Subcutaneous abdominal adipose tissue (tissue), 5 donors: ENCODE measurements at regions not wholly inside any gene's neighbourhood (a gene's known extent, or its start where the extent isn't known, plus 50 kb on each side); places are given as distances from the start of the nearest gene placed in this dataset.

Source experiments
- H3K27ac ChIP-seq: one replicate; pipeline ENCODE4 v1.7.0; 2013; ENCODE audit warnings: low read depth, mild to moderate bottlenecking, inconsistent platforms, low read length, moderate library complexity
- H3K27me3 ChIP-seq, 5 donors: one replicate each; pipeline ENCODE4 v1.7.0; 2013; ENCODE audit warnings: low read length in 5 of 5, inconsistent platforms in 1 of 5; ENCODE audit not compliant: control insufficient read depth in 5 of 5, insufficient read depth in 4 of 5
- H3K36me3 ChIP-seq, 5 donors: one replicate each; pipeline ENCODE4 v1.7.0; 2013; ENCODE audit warnings: low read length in 5 of 5; ENCODE audit not compliant: control insufficient read depth in 5 of 5, insufficient read depth in 5 of 5
- H3K4me1 ChIP-seq, 5 donors: one replicate each; pipeline ENCODE4 v1.7.0; 2013; ENCODE audit warnings: low read length in 5 of 5, mild to moderate bottlenecking in 3 of 5, moderate library complexity in 1 of 5; ENCODE audit not compliant: control insufficient read depth in 5 of 5, insufficient read depth in 5 of 5
- H3K4me3 ChIP-seq, 5 donors: one replicate each; pipeline ENCODE4 v1.7.0; 2013; ENCODE audit warnings: low read length in 5 of 5, low read depth in 1 of 5
- H3K9ac ChIP-seq, 5 donors: one replicate each; pipeline ENCODE4 v1.7.0; 2013; ENCODE audit warnings: low read length in 5 of 5, mild to moderate bottlenecking in 4 of 5, moderate library complexity in 3 of 5
- H3K9me3 ChIP-seq, 5 donors: one replicate each; pipeline ENCODE4 v1.7.0; 2013; ENCODE audit warnings: low read length in 5 of 5; ENCODE audit not compliant: control insufficient read depth in 5 of 5
- donor health status: healthy.
- donor health status: healthy.
- donor health status: healthy.
- donor health status: healthy.
- donor health status: healthy.

DNA sequence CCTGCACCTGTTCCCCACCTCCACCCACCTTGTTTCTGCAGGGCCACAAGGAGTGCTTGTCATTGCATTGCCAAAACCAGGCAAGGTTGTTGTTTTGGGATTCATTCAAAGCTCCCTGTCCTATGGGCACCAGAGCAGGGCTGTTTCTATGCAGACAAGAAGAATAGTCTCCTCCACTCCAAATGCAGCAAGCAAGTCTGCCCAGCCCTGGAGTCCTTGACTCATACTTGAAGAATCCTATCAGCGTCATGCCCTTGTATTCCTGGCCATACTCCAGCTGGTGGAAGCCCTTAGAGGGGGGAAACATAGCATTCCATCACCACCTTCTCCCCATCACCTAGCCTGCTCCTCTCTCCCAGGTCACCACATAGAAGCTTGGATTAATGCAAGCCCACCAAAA lies 145.3 kb upstream of the ECI2 start:
- Histone ChIP-seq H3K36me3 (no peaks in the 10 kb centered on the region), H3K9ac (no peak overlapping the region), H3K9me3 (peaks cover 0 to 3% (median 0%) of the 10 kb centered on the region in 5 donors), H3K27ac (no peak overlapping the region), H3K4me3 (no peak overlapping the region), H3K27me3 (peaks cover 0 to 6% (median 0%) of the 10 kb centered on the region in 5 donors), H3K4me1 (peaks cover 4 to 12% (median 9%) of the 10 kb centered on the region in 5 donors)

DNA sequence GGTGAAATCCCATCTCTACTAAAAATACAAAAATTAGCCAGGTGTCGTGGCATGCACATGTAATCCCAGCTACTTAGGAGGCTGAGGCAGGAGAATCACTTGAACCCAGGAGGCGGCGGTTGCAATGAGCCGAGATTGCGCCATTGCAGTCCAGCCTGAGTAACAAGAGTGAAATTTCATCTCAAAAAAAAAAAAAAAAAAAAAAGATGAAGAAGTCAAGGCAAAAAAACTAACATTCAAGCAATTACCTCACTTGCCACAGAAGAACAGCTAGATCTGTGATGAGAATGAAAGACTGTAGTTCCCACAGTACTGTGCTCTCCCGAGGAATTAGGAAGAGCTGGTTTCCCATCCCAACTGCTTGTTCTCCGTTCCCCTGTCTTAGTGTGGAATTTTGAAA lies 144.7 kb upstream of the ECI2 start:
- peaks cover 0 to 6% (median 0%) of the 10 kb centered on the region in 5 donors for H3K27me3 ChIP-seq
- peaks cover 0 to 3% (median 0%) of the 10 kb centered on the region in 5 donors for H3K9me3 ChIP-seq
- H3K27ac ChIP-seq, result no peak overlapping the region
- H3K4me3 ChIP-seq, result no peak overlapping the region
- no peaks in the 10 kb centered on the region for H3K36me3 ChIP-seq
- no peak overlapping the region for H3K9ac ChIP-seq
- H3K4me1 ChIP-seq, result peaks cover 4 to 12% (median 9%) of the 10 kb centered on the region in 5 donors

DNA sequence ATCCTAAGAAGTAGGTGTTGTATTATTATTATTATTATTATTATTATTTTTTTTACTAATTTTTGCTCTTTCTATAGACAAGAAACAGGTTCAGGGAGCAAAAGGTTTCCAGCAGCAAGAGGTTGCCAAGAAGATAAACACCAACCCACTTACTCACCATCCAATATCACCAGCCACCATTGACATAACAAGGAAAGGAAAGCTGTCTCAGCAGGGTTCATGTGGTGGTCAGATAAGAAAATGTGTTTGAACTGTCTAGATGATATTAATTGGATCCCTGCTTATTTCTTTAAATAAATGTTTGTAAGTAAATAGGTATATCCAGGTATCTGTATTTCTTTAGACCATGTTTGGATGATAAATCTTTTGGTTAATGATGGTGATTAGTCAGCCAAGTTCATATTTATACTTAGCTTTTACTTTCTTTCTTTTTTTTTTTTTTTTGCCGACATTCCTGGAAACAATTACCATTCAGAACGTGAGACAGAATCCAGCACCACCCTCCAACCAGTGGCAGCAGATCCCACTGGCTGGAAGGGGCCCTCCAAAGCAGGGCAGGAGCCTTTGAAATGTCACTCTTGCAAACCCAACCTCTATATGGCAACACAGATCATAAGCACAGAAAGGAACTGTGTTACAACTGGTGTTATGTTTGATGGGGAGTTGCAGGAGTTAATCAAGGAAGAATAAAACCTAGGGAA lies 139.2 kb upstream of the ECI2 start:
- H3K4me3 ChIP-seq, result no peak overlapping the region
- peaks cover 0 to 3% (median 0%) of the 10 kb centered on the region in 5 donors for H3K9me3 ChIP-seq
- no peak overlapping the region for H3K9ac ChIP-seq
- peaks cover 0 to 14% (median 11%) of the 10 kb centered on the region in 5 donors for H3K4me1 ChIP-seq
- no peaks in the 10 kb centered on the region for H3K36me3 ChIP-seq
- no peaks in the 10 kb centered on the region for H3K27me3 ChIP-seq
- H3K27ac ChIP-seq, result no peak overlapping the region

DNA sequence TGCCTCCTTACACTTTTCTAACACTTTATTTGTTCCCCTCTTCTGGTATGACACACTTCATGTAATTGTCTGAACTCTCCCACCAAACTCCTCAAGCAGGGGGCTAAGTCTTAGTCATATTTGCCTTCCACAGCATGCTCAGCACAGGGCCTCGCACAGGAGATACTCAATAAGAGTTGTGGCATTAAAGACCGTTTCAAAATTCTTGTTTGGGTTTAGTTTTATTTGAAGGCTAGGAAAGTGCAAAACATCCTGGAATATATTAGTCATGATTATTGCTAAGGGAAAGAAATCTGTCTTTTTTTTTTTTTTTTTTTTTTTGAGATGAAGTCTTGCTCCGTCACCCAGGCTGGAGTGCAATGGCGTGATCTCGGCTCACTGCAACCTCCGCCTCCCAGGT lies 137.6 kb upstream of the ECI2 start:
- H3K9ac ChIP-seq, result no peak overlapping the region
- no peaks in the 10 kb centered on the region for H3K9me3 ChIP-seq
- H3K36me3 ChIP-seq, result no peaks in the 10 kb centered on the region
- H3K27me3 ChIP-seq, result no peaks in the 10 kb centered on the region
- H3K4me3 ChIP-seq, result no peak overlapping the region
- no peak overlapping the region for H3K27ac ChIP-seq
- peaks cover 0 to 14% (median 11%) of the 10 kb centered on the region in 5 donors for H3K4me1 ChIP-seq

DNA sequence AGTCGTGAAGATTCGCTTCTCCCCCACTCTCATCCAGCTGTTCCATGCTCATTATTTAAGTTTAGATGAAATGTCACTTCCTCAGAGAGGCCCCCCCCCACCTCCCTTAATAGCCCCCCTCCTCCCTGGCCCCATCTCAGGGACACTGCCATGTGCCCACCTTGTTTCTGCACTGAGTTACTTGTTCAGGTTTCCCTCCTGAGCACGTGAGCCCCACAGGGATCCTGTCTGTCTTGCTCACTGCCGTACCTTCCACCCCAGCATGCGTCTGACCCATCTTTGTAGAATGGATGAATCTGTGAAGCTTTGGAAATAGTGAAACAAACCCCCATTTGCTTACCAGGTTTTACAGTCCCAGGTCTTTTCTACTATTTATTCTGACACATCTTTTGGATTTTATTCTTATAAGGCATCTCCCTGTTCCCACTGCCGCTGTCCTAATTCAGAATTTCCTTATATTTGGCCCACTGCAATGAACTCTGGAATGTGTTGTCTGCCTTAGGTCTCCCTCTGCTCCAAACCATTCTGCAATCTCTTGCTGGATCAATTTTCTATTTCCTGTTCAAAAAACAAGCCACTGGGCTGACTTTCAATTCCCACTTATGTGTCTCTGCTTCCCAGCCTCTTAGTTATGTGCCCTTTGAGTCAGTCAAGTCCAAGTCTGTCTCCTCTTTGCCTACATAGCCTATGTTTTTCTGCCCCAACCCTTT lies 136.5 kb upstream of the ECI2 start:
- H3K9me3 ChIP-seq, result no peaks in the 10 kb centered on the region
- H3K4me1 ChIP-seq, result peaks cover 0 to 14% (median 11%) of the 10 kb centered on the region in 5 donors
- no peak overlapping the region for H3K4me3 ChIP-seq
- peak overlapping the region in 1 of 5 donors; percentile 36 for H3K9ac ChIP-seq
- H3K36me3 ChIP-seq, result no peaks in the 10 kb centered on the region
- no peak overlapping the region for H3K27ac ChIP-seq
- no peaks in the 10 kb centered on the region for H3K27me3 ChIP-seq

DNA sequence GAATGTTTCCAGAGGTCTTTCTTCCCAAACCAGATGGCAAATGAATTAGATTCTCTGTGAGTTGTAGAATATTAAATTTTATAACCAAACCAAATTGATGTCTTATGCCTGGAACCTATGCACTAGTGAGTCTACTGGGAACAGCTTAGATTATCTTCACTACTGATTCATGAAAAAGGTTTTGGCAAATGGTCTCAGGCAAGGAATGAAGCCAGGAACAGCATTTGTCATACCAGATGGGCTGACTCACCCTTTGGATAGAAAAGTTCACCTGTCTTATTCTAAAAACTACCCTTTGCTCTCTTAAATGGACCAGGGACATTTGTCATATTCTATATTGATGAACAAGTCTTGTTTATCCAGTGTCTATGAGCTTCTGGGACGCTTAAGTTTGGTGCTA lies 135.4 kb upstream of the ECI2 start:
- Histone ChIP-seq H3K36me3 (no peaks in the 10 kb centered on the region), H3K4me3 (no peak overlapping the region), H3K4me1 (peaks cover 0 to 14% (median 11%) of the 10 kb centered on the region in 5 donors), H3K27ac (no peak overlapping the region), H3K27me3 (no peaks in the 10 kb centered on the region), H3K9me3 (no peaks in the 10 kb centered on the region), H3K9ac (peak overlapping the region in 1 of 5 donors; percentile 20)

DNA sequence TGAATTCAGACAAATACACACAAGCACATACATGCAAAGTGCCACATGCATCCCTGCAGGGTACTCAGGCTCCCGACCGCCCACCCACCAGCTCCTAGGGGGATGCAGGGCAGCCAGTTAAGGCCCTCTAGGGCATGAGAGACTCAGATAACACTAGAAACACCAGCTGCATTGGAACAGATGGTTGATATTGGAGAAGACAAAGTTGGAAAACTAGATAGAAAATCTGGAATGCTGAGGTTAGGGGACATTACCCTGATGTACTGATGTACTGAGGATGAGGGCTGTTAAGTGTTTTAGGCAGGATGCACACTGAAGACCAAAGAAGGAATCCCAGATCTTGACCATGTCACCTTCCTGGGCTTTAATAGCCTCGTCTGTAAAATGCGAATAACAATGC lies 134.6 kb upstream of the ECI2 start:
- H3K36me3 ChIP-seq, result no peaks in the 10 kb centered on the region
- H3K27me3 ChIP-seq, result no peaks in the 10 kb centered on the region
- H3K9ac ChIP-seq, result no peak overlapping the region
- no peak overlapping the region for H3K4me3 ChIP-seq
- H3K4me1 ChIP-seq, result peaks cover 0 to 14% (median 11%) of the 10 kb centered on the region in 5 donors
- H3K9me3 ChIP-seq, result no peaks in the 10 kb centered on the region
- no peak overlapping the region for H3K27ac ChIP-seq

DNA sequence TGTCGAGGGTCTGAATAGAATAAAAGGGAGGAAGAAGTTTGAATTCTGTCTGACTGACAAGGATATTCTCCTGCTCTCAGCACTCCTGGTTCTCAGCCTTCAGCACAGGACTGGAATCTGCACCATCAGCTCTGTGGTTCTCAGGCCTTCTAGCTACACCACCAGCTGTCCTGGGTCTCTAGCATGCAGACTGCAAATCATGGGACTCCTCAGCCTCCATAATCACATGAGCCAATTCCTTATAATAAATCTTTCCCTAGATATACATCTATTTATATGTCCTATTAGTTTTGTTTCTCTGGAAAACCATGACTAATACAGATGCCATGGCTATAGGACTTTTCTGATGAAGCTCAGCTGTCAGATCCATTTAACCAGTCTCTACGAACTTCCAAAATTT lies 132.8 kb upstream of the ECI2 start:
- Histone ChIP-seq H3K9me3 (no peaks in the 10 kb centered on the region), H3K27me3 (no peaks in the 10 kb centered on the region), H3K9ac (no peak overlapping the region)

DNA sequence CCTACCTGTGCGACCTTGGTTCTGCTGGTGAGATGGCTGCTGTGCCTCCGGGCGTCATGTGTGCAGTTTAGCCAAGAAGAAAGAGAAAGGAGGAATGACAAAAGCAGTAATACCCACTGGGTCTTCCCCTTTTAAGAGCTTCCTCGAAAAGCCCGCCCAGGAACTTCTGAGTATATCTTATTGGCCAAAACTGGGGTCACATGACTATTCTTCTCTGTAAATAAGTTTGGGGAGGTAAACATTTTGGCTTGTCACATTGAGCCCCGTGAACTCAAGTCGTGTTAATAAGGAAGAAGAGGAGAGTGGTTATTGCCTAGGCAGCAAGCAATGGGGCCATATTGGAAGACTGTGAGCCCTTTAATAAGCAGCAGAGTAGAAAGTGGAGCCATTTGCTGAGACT lies 130.4 kb upstream of the ECI2 start:
- Histone ChIP-seq H3K27ac (no peak overlapping the region), H3K9me3 (no peaks in the 10 kb centered on the region), H3K36me3 (no peaks in the 10 kb centered on the region), H3K27me3 (no peaks in the 10 kb centered on the region), H3K4me3 (no peak overlapping the region), H3K9ac (no peak overlapping the region), H3K4me1 (no peaks in the 10 kb centered on the region)

More for the DNA sequence above, 132.8 kb upstream of the ECI2 start:
- Histone ChIP-seq H3K4me1 (peaks cover 0 to 14% (median 11%) of the 10 kb centered on the region in 5 donors), H3K4me3 (no peak overlapping the region), H3K27ac (no peak overlapping the region), H3K36me3 (no peaks in the 10 kb centered on the region)

DNA sequence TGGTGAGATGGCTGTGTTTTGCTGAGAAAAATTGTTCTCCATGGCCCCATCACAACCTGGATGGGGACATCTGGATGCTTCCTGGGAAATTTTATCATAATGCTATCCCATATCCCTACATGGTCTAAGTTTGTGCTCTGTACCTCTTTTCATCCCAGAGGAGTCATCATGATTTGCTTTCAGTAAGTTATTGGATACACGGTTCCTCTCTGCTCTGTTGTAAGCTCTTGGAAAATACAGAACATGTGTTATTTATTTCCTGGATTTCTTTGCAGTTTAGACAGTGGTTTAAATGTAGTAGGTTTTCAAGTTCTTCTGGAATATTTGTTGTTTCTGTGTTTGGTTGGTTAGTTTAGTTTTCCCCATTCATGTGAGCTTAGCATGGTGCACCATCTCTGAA lies 129.2 kb upstream of the ECI2 start:
- Histone ChIP-seq H3K4me1 (no peaks in the 10 kb centered on the region), H3K27ac (no peak overlapping the region), H3K9me3 (no peaks in the 10 kb centered on the region), H3K27me3 (no peaks in the 10 kb centered on the region), H3K4me3 (no peak overlapping the region), H3K36me3 (no peaks in the 10 kb centered on the region), H3K9ac (no peak overlapping the region)
